MCF 10A (cell line): ENCODE measurements at regions not wholly inside any gene's neighbourhood (a gene's known extent, or its start where the extent isn't known, plus 50 kb on each side); places are given as distances from the start of the nearest gene placed in this dataset.
A peak's percentile ranks its signal among the peaks of the same experiment; 100 is the strongest.

Experiments used
- BruUV-seq: library from RNA; stranded (reverse); fragments of 400-500 nt; replicated peaks from 2 replicates; lab custom pipeline; 2021; lab: Mats Ljungman, UMichigan
- CTCF ChIA-PET: fragments of 300-600 bp; sonication (Branson Sonifier 250); formaldehyde crosslinking; extraction: SDS; loops from one replicate; lab custom pipeline; 2021; ENCODE audit warnings: antibody characterized with exemption, inconsistent platforms; lab: Yijun Ruan, JAX
- POLR2A ChIA-PET: fragments of 300-600, 350-650 bp; sonication (Branson Sonifier 250); formaldehyde crosslinking; extraction: SDS; loops from one replicate; lab custom pipeline; 2020; ENCODE audit warnings: antibody characterized with exemption, inconsistent platforms; lab: Yijun Ruan, JAX
- DNase-seq: peaks from one replicate; pipeline ENCODE4 v3.0.0-alpha.2; 2018; ENCODE audit not compliant: unreplicated experiment
- H3K27ac Mint-ChIP-seq: one replicate; pipeline ENCODE4 v1.8.0; 2022; ENCODE audit warnings: mild to moderate bottlenecking, low read depth, mixed read lengths; ENCODE audit not compliant: unreplicated experiment
- H3K27me3 Mint-ChIP-seq: one replicate; pipeline ENCODE4 v1.8.0; 2022; ENCODE audit warnings: mixed read lengths; ENCODE audit not compliant: insufficient read depth, unreplicated experiment
- H3K36me3 Mint-ChIP-seq: one replicate; pipeline ENCODE4 v1.8.0; 2022; ENCODE audit warnings: mild to moderate bottlenecking, moderate library complexity, mixed read lengths; ENCODE audit not compliant: insufficient read depth, unreplicated experiment
- H3K4me1 Mint-ChIP-seq: one replicate; pipeline ENCODE4 v1.8.0; 2022; ENCODE audit warnings: mixed read lengths; ENCODE audit not compliant: insufficient read depth, unreplicated experiment
- H3K4me3 Mint-ChIP-seq: one replicate; pipeline ENCODE4 v1.8.0; 2022; ENCODE audit warnings: mild to moderate bottlenecking, moderate library complexity, mixed read lengths; ENCODE audit not compliant: unreplicated experiment
- H3K9me3 Mint-ChIP-seq: one replicate; pipeline ENCODE4 v1.8.0; 2022; ENCODE audit warnings: mixed read lengths; ENCODE audit not compliant: unreplicated experiment
- CTCF ChIP-seq: fragments of 200-600 bp; IDR thresholded peaks from one replicate; pipeline ENCODE4 v1.8.0; 2022; ENCODE audit warnings: antibody characterized with exemption, mild to moderate bottlenecking; ENCODE audit not compliant: unreplicated experiment
- intact Hi-C: fragments of 100-400 bp; cut with micrococcal nuclease; formaldehyde crosslinking; loops from 2 replicates; pipeline ENCODE4 v1.14.1; 2022

- POLR2A ChIA-PET: no interaction called here
- CTCF ChIA-PET: no interaction called here
- TF ChIP-seq CTCF: no peak
- peaks cover 10% of the 10 kb centered on the region for H3K27me3 Mint-ChIP-seq
- no TSS peak for BruUV-seq
- intact Hi-C loops: no loop called here
- H3K4me3 Mint-ChIP-seq: no peak overlapping the region
- no peaks in the 10 kb centered on the region for H3K4me1 Mint-ChIP-seq
- peaks cover 6% of the 10 kb centered on the region for H3K36me3 Mint-ChIP-seq
- no peak for DNase-seq
- H3K9me3 Mint-ChIP-seq: peaks cover 15% of the 10 kb centered on the region
- no peak overlapping the region for H3K27ac Mint-ChIP-seq
These were observed 168.9 kb upstream of the RAB6C start for GRCh38 chr2:129810521-129810920.

GRCh38 chr2:129812071-129812470, 167.4 kb upstream of the RAB6C start:
- POLR2A ChIA-PET: no interaction called here
- intact Hi-C loops: no loop called here
- peaks cover 15% of the 10 kb centered on the region for H3K9me3 Mint-ChIP-seq
- TF ChIP-seq CTCF: no peak
- H3K36me3 Mint-ChIP-seq: peaks cover 6% of the 10 kb centered on the region
- no TSS peak for BruUV-seq
- H3K27ac Mint-ChIP-seq: no peak overlapping the region
- H3K4me3 Mint-ChIP-seq: no peak overlapping the region
- DNase-seq: no peak
- CTCF ChIA-PET: no interaction called here
- no peaks in the 10 kb centered on the region for H3K4me1 Mint-ChIP-seq
- H3K27me3 Mint-ChIP-seq: peaks cover 7% of the 10 kb centered on the region

GRCh38 chr2:129812654-129813053, 166.8 kb upstream of the RAB6C start:
- DNase-seq: no peak
- intact Hi-C loops: no loop called here
- ChIA-PET CTCF (no interaction called here), POLR2A (no interaction called here)
- Mint-ChIP-seq H3K9me3 (peaks cover 15% of the 10 kb centered on the region), H3K27ac (no peak overlapping the region), H3K4me1 (no peaks in the 10 kb centered on the region), H3K4me3 (no peak overlapping the region), H3K27me3 (peaks cover under 1% of the 10 kb centered on the region), H3K36me3 (peaks cover 6% of the 10 kb centered on the region)
- no peak for TF ChIP-seq CTCF
- no TSS peak for BruUV-seq

GRCh38 chr2:129813404-129813803, 166.1 kb upstream of the RAB6C start:
- intact Hi-C loops: no loop called here
- TF ChIP-seq CTCF: no peak
- no peaks in the 10 kb centered on the region for H3K4me1 Mint-ChIP-seq
- no TSS peak for BruUV-seq
- peak; percentile 18 for DNase-seq
- CTCF ChIA-PET: interaction anchor here (0.7 kb wide), 1 partner anchor 108 kb away, joined by 3 read pairs; no protein-coding TSS in a partner anchor
- no peaks in the 10 kb centered on the region for H3K27me3 Mint-ChIP-seq
- no peak overlapping the region for H3K27ac Mint-ChIP-seq
- POLR2A ChIA-PET: no interaction called here
- peaks cover 6% of the 10 kb centered on the region for H3K36me3 Mint-ChIP-seq
- H3K9me3 Mint-ChIP-seq: peaks cover 15% of the 10 kb centered on the region
- H3K4me3 Mint-ChIP-seq: no peak overlapping the region
